GM12878 (cell line): ENCODE measurements at regions not wholly inside any gene's neighbourhood (a gene's known extent, or its start where the extent isn't known, plus 50 kb on each side); places are given as distances from the start of the nearest gene placed in this dataset.

ENCODE experiments used
- ATAC-seq: fragments of 200-7000 bp; cut with Tn5 transposase; 3 replicates; pipeline ENCODE4 v1.9.1; 2020; ENCODE audit warnings: mild to moderate bottlenecking, moderate library complexity
- BruUV-seq: library from RNA; stranded (reverse); fragments of 400-500 nt; replicated peaks from 2 replicates; lab custom pipeline; 2021; lab: Mats Ljungman, UMichigan
- CTCF ChIA-PET: fragments of 300-600 bp; sonication (Branson Sonifier 250); formaldehyde crosslinking; extraction: SDS; loops from one replicate; lab custom pipeline; 2021; ENCODE audit warnings: inconsistent platforms; lab: Yijun Ruan, JAX
- POLR2A ChIA-PET: fragments of 350-600 bp; formaldehyde crosslinking; extraction: SDS; loops from one replicate; lab custom pipeline; 2021; ENCODE audit warnings: inconsistent platforms; lab: Charles Lee
- RAD21 ChIA-PET: fragments of 300-600 bp; sonication (Branson Sonifier 250); formaldehyde crosslinking; loops from one replicate; lab custom pipeline; 2023; ENCODE audit warnings: antibody characterized with exemption; ENCODE audit not compliant: unreplicated experiment; lab: Charles Lee
- SMC1A ChIA-PET: fragments of 300-600 bp; sonication (Branson Sonifier 250); formaldehyde crosslinking; loops from one replicate; lab custom pipeline; 2023; ENCODE audit not compliant: unreplicated experiment, uncharacterized antibody; lab: Charles Lee
- DNase-seq: peaks from one replicate; pipeline ENCODE4 v3.0.0-alpha.2; 2011; ENCODE audit warnings: low read depth, low spot score
- FAIRE-seq: peaks from 3 replicates; lab custom pipeline; 2011; peaks lifted over from hg19 to GRCh38; lab: Jason Lieb, UNC
- H2AFZ ChIP-seq: 2 replicates; pipeline ENCODE4 v1.6.0; 2011; ENCODE audit warnings: low read depth, low read length, control low read depth; ENCODE audit not compliant: control insufficient read depth
- H3K27ac ChIP-seq: 2 replicates; pipeline ENCODE4 v1.5.1; 2011; ENCODE audit warnings: control low read depth; ENCODE audit not compliant: control insufficient read depth, insufficient read depth
- H3K27me3 ChIP-seq, 2 experiments: replicated peaks in 1 of 2; 2 replicates each; pipeline versions ENCODE4 v1.6.0 to v1.6.1; 2011; ENCODE audit warnings: low read length in 1 of 2; ENCODE audit not compliant: control insufficient read depth in 2 of 2, insufficient read depth in 2 of 2
- H3K36me3 ChIP-seq, 2 experiments: 2 replicates each; pipeline ENCODE4 v1.5.1; 2011; ENCODE audit warnings: low read length in 1 of 2; ENCODE audit not compliant: control insufficient read depth in 2 of 2, insufficient read depth in 2 of 2
- H3K4me1 ChIP-seq: 2 replicates; pipeline ENCODE4 v1.6.1; 2011; ENCODE audit warnings: mild to moderate bottlenecking, low read length, moderate library complexity, mixed read lengths; ENCODE audit not compliant: control insufficient read depth, insufficient read depth
- H3K4me2 ChIP-seq: 2 replicates; pipeline ENCODE4 v1.6.0; 2011; ENCODE audit warnings: control low read depth; ENCODE audit not compliant: control insufficient read depth, insufficient read depth
- H3K4me3 ChIP-seq: fragments of 200-600 bp; sonication (generic); 2 replicates; pipeline ENCODE4 v1.5.1; 2016
- H3K79me2 ChIP-seq: 2 replicates; pipeline ENCODE4 v1.6.0; 2011; ENCODE audit warnings: low read length; ENCODE audit not compliant: control insufficient read depth, insufficient read depth
- H3K9ac ChIP-seq: 2 replicates; pipeline ENCODE4 v1.8.0; 2011; ENCODE audit warnings: low read length, control low read depth, mixed read lengths; ENCODE audit not compliant: control insufficient read depth, insufficient read depth
- H3K9me3 ChIP-seq: replicated peaks from 3 replicates; pipeline ENCODE4 v1.5.1; 2011; ENCODE audit warnings: mild to moderate bottlenecking, low read length; ENCODE audit not compliant: control insufficient read depth, insufficient read depth
- H4K20me1 ChIP-seq: 2 replicates; pipeline ENCODE4 v1.6.0; 2011; ENCODE audit not compliant: control insufficient read depth, insufficient read depth
- BHLHE40 ChIP-seq, 2 experiments: fragments of 450-650 bp in 1 of 2; IDR thresholded peaks; 2 replicates each; pipeline ENCODE4 v1.6.1; 2011 to 2017; ENCODE audit warnings: low read depth in 2 of 2, borderline replicate concordance in 1 of 2, improper control_type of control experiment in 1 of 2, low read length in 1 of 2, mild to moderate bottlenecking in 1 of 2
- CBFB ChIP-seq: IDR thresholded peaks from 2 replicates; pipeline ENCODE4 v1.6.1; 2016; ENCODE audit warnings: antibody characterized with exemption, low read depth
- CBX5 ChIP-seq: sonication (generic); IDR thresholded peaks from 2 replicates; pipeline ENCODE4 v1.6.1; 2016; ENCODE audit warnings: low read depth, moderate library complexity, mild to moderate bottlenecking, inconsistent platforms
- DPF2 ChIP-seq: fragments of 450-650 bp; IDR thresholded peaks from 2 replicates; pipeline ENCODE4 v1.6.1; 2017; ENCODE audit warnings: mild to moderate bottlenecking
- EGR1 ChIP-seq, 2 experiments: IDR thresholded peaks; 1 replicate in 1 of 2; 2 replicates in 1 of 2; pipeline ENCODE4 v1.6.1; 2011 to 2012; ENCODE audit warnings: low read depth in 2 of 2, low read length in 2 of 2, borderline replicate concordance in 1 of 2, mild to moderate bottlenecking in 1 of 2, moderate library complexity in 1 of 2
- EP300 ChIP-seq, 2 experiments: fragments of 150-350 bp in 1 of 2; IDR thresholded peaks; 2 replicates each; pipeline ENCODE4 v1.6.1; 2011 to 2012; ENCODE audit warnings: low read depth in 2 of 2, low read length in 2 of 2, borderline replicate concordance in 1 of 2, improper control_type of control experiment in 1 of 2, inconsistent platforms in 1 of 2; ENCODE audit not compliant: control insufficient read depth in 1 of 2
- LARP7 ChIP-seq: fragments of 450-650 bp; IDR thresholded peaks from 2 replicates; pipeline ENCODE4 v1.6.1; 2017; ENCODE audit warnings: mild to moderate bottlenecking
- NR2C1 ChIP-seq: fragments of 450-650 bp; IDR thresholded peaks from 2 replicates; pipeline ENCODE4 v1.6.1; 2017; ENCODE audit warnings: antibody characterized with exemption, mild to moderate bottlenecking, moderate library complexity
- POLR2A ChIP-seq: IDR thresholded peaks from 2 replicates; pipeline ENCODE4 v1.6.1; 2011; ENCODE audit warnings: low read depth, mild to moderate bottlenecking, low read length
- RAD51 ChIP-seq: fragments of 450-650 bp; IDR thresholded peaks from 2 replicates; pipeline ENCODE4 v1.6.1; 2016; ENCODE audit warnings: moderate library complexity, mild to moderate bottlenecking, inconsistent platforms
- RBBP5 ChIP-seq: fragments of 200-600 bp; sonication (generic); conservative IDR thresholded peaks from 2 replicates; pipeline ENCODE4 v1.6.1; 2016
- WGBS: methylation state at CpG from one replicate; pipeline ENCODE4 v1.1.6; 2016; ENCODE audit warnings: low lambda C conversion rate; ENCODE audit not compliant: insufficient replicate concordance, insufficient coverage; ENCODE audit errors: missing lambda C conversion rate; 5-methylcytosine and 5-hydroxymethylcytosine counted together
- in situ Hi-C: fragments of 300-500 bp; cut with MboI; formaldehyde crosslinking; loops from 9 replicates; pipeline ENCODE4 v1.14.3; 2018; ENCODE audit warnings: mixed read lengths
- intact Hi-C: fragments of 100-400 bp; cut with micrococcal nuclease; formaldehyde crosslinking; loops from one replicate; pipeline ENCODE4 v1.14.2; 2022; ENCODE audit not compliant: unreplicated experiment
- TF ChIP-seq, protein P1 (sequence below): fragments of 450-650 bp; IDR thresholded peaks from 2 replicates; pipeline ENCODE4 v1.6.1; 2018; ENCODE audit warnings: borderline replicate concordance, mild to moderate bottlenecking; ENCODE audit not compliant: partially characterized antibody
- TF ChIP-seq, protein P2 (sequence below): fragments of 450-650 bp; IDR thresholded peaks from 2 replicates; pipeline ENCODE4 v1.6.1; 2017; ENCODE audit warnings: mild to moderate bottlenecking, moderate library complexity

DNA sequence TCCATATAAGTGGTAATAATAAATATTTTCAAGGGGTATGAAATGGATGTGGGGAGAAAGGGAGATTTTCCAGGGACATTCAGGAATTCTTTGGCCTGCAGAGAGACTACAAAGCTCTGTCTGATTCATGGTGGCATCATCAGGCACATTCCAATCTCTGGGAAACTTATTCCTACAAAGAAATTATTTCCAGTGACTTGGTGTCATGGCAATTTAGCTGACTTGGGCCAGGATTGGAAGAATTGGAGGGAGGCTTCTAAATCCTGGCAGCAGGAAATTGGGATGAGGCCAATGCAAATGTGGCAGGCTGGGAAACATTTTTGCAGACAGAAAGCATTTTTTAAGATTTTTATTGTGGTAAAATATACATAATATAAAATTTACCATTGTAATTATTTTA lies 204.6 kb downstream of the RTL9 start:
- Histone ChIP-seq H4K20me1 (no peaks in the 10 kb centered on the region), H3K9me3 (no peaks in the 10 kb centered on the region), H2AFZ (no peak overlapping the region), H3K4me3 (no peak overlapping the region), H3K27ac (no peak overlapping the region), H3K79me2 (no peaks in the 10 kb centered on the region), H3K4me1 (no peaks in the 10 kb centered on the region), H3K9ac (no peak overlapping the region), H3K36me3 (no peaks in the 10 kb centered on the region), H3K4me2 (no peak overlapping the region), H3K27me3 (no peaks in the 10 kb centered on the region)
- DNase-seq = no peak
- ChIA-PET POLR2A (no interaction called here), RAD21 (no interaction called here), CTCF (no interaction called here), SMC1A (interaction anchor here (1.1 kb wide), 1 partner anchor 11 kb away, joined by 3 read pairs; no protein-coding TSS in a partner anchor)
- in situ Hi-C loops = no loop called here
- no peak for TF ChIP-seq EP300 (IDR thresholded peaks at IDR 0.05; ENCODE audit: borderline replicate concordance in 1 of 2, control insufficient read depth in 1 of 2, low read depth in 2 of 2, low read length in 2 of 2)
- no peak for TF ChIP-seq BHLHE40 (IDR thresholded peaks at IDR 0.05; ENCODE audit: borderline replicate concordance in 1 of 2, low read depth in 2 of 2, low read length in 1 of 2)
- TF ChIP-seq CBFB = no peak
- TF ChIP-seq EGR1 (IDR thresholded peaks at IDR 0.05; ENCODE audit: borderline replicate concordance in 1 of 2, low read depth in 2 of 2, low read length in 2 of 2) = no peak
- no peak for FAIRE-seq
- BruUV-seq = no TSS peak
- intact Hi-C loops = no loop called here
- no peak for ATAC-seq

DNA sequence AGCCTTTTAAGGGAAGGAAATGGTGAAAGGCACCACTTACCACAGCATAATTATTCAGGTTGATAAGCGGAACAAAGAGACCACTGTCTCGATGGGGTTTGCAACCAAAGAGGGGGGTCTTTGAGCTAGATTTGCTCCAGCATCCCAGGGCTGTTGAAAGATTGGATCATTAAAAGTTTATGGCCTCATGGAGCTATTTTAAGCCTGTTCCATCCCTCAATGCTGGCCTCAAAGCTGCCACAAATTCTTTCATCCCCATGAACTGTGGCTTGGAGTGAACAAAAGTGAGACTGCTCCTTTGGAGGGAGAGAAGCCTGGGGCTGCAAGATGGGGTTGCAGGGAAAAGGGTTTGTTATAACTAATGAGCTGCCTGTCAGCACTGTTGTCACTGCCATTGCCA lies 209.8 kb downstream of the RTL9 start:
- Histone ChIP-seq H3K36me3 (no peaks in the 10 kb centered on the region), H3K27me3 (no peaks in the 10 kb centered on the region), H3K79me2 (no peaks in the 10 kb centered on the region), H4K20me1 (no peaks in the 10 kb centered on the region), H3K9ac (no peak overlapping the region), H3K4me2 (no peak overlapping the region), H3K27ac (no peak overlapping the region), H3K9me3 (no peaks in the 10 kb centered on the region), H2AFZ (no peak overlapping the region), H3K4me1 (no peaks in the 10 kb centered on the region), H3K4me3 (no peak overlapping the region)
- ChIA-PET CTCF (no interaction called here), SMC1A (interaction anchor here (0.9 kb wide), 1 partner anchor 10 kb away, joined by 3 read pairs; no protein-coding TSS in a partner anchor), RAD21 (no interaction called here), POLR2A (no interaction called here)
- 0% methylated on average over 2 of the region's 2 CpGs for WGBS
- ATAC-seq = no peak
- in situ Hi-C loops (no loop called here), intact Hi-C loops (no loop called here)
- BruUV-seq = no TSS peak
- DNase-seq = no peak
- FAIRE-seq = no peak
- no peak for TF ChIP-seq LARP7
- no peak for TF ChIP-seq RAD51
- TF ChIP-seq RBBP5 = no peak
- TF ChIP-seq, protein P1, sequence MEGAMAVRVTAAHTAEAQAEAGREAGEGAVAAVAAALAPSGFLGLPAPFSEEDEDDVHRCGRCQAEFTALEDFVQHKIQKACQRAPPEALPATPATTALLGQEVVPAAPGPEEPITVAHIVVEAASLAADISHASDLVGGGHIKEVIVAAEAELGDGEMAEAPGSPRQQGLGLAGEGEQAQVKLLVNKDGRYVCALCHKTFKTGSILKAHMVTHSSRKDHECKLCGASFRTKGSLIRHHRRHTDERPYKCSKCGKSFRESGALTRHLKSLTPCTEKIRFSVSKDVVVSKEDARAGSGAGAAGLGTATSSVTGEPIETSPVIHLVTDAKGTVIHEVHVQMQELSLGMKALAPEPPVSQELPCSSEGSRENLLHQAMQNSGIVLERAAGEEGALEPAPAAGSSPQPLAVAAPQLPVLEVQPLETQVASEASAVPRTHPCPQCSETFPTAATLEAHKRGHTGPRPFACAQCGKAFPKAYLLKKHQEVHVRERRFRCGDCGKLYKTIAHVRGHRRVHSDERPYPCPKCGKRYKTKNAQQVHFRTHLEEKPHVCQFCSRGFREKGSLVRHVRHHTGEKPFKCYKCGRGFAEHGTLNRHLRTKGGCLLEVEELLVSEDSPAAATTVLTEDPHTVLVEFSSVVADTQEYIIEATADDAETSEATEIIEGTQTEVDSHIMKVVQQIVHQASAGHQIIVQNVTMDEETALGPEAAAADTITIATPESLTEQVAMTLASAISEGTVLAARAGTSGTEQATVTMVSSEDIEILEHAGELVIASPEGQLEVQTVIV = no peak
- TF ChIP-seq, protein P2, sequence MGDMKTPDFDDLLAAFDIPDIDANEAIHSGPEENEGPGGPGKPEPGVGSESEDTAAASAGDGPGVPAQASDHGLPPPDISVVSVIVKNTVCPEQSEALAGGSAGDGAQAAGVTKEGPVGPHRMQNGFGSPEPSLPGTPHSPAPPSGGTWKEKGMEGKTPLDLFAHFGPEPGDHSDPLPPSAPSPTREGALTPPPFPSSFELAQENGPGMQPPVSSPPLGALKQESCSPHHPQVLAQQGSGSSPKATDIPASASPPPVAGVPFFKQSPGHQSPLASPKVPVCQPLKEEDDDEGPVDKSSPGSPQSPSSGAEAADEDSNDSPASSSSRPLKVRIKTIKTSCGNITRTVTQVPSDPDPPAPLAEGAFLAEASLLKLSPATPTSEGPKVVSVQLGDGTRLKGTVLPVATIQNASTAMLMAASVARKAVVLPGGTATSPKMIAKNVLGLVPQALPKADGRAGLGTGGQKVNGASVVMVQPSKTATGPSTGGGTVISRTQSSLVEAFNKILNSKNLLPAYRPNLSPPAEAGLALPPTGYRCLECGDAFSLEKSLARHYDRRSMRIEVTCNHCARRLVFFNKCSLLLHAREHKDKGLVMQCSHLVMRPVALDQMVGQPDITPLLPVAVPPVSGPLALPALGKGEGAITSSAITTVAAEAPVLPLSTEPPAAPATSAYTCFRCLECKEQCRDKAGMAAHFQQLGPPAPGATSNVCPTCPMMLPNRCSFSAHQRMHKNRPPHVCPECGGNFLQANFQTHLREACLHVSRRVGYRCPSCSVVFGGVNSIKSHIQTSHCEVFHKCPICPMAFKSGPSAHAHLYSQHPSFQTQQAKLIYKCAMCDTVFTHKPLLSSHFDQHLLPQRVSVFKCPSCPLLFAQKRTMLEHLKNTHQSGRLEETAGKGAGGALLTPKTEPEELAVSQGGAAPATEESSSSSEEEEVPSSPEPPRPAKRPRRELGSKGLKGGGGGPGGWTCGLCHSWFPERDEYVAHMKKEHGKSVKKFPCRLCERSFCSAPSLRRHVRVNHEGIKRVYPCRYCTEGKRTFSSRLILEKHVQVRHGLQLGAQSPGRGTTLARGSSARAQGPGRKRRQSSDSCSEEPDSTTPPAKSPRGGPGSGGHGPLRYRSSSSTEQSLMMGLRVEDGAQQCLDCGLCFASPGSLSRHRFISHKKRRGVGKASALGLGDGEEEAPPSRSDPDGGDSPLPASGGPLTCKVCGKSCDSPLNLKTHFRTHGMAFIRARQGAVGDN = no peak
- no peak for TF ChIP-seq CBX5
- TF ChIP-seq DPF2 = no peak
- TF ChIP-seq BHLHE40 (IDR thresholded peaks at IDR 0.05; ENCODE audit: borderline replicate concordance in 1 of 2, low read depth in 2 of 2, low read length in 1 of 2) = no peak
- TF ChIP-seq POLR2A = no peak
- TF ChIP-seq NR2C1 = no peak
